ENCODE measurements at regions not wholly inside any gene's neighbourhood (a gene's known extent, or its start where the extent isn't known, plus 50 kb on each side); places are given as distances from the start of the nearest gene placed in this dataset.

GRCh38 chr15:31235311-31236183, 91.1 kb upstream of the KLF13 start:
- no peak for TF ChIP-seq POLR2A (IDR thresholded peaks at IDR 0.05; ENCODE audit: low read length)
- no peak for TF ChIP-seq GATA1 (IDR thresholded peaks at IDR 0.05; ENCODE audit: low read depth, low read length)

Data from erythroblast (primary cell).